HG03442 (cell line): ENCODE measurements at regions not wholly inside any gene's neighbourhood (a gene's known extent, or its start where the extent isn't known, plus 50 kb on each side); places are given as distances from the start of the nearest gene placed in this dataset.
A peak's percentile ranks its signal among the peaks of the same experiment; 100 is the strongest.
"Not testable (repeated sequence)": the region's sequence is repeated elsewhere in the genome, so short reads cannot be mapped to it uniquely, and the experiment has no call there.

Experiments used
- ATAC-seq: cut with Tn5 transposase; IDR thresholded peaks from one replicate; pipeline ENCODE4 v1.9.1; 2021; ENCODE audit warnings: mild to moderate bottlenecking, moderate library complexity; ENCODE audit not compliant: unreplicated experiment

DNA sequence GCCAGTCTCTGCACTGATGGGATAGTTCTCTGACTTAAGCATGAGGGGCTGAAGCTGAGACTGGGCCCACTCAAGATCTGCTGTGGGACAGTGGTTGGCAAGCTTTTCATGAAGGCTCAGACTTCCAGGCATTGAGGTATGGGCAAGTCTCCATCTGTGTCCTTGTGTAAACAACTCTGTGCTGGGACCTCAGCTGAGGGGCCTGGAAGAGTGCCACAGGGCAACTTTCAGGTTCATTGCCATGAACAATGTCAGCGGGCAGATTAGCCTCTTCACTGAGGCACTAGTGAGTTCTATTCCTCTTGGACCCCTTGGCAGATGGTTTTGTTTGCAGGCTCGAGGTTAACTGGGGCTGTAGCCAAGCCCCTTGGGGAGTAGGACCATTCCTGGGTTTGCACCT is 127.1 kb downstream of the MRPS30 start:
- ATAC-seq, result no peak

- no peak for ATAC-seq
Observed at GRCh38 chr5:44942524-44943001, 133.8 kb downstream of the MRPS30 start.

DNA sequence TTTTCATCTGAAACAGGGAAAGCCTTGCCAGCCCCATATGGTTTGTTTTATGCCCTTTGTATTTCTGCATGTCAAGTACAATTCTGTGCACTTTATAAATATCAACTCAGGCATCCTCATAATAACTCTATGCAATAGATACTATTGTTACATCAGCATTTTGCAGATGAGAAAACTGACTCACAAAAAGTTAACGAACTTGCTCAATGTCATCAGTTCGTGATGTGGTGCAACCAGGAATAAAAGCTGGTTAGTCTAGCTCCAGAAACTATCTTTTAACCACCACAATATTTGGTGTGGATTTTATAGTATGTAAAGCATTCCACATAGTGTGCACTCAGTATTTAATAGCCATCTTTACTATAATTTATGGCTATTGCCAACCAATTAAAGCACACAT is 134.9 kb downstream of the MRPS30 start:
- no peak for ATAC-seq

DNA sequence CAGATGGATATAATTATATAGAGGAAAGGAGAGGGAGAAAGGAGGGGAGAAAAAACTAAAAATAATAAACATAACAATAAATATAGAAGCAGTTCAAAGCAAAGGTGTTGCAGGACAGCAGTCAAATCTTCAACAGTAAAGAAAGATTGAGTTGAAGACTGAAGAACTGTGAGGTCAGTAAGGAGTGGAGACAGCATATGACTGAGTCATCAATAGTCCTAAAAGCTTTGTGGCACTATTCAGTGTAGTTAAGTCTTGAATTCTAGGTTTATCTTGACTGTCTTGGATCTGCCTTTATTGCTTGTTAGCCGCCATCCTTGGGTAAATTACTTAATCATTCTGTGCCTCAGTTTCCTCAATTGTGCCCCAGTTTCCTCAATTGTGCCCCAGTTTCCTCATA is 137.0 kb downstream of the MRPS30 start:
- ATAC-seq, result no peak

DNA sequence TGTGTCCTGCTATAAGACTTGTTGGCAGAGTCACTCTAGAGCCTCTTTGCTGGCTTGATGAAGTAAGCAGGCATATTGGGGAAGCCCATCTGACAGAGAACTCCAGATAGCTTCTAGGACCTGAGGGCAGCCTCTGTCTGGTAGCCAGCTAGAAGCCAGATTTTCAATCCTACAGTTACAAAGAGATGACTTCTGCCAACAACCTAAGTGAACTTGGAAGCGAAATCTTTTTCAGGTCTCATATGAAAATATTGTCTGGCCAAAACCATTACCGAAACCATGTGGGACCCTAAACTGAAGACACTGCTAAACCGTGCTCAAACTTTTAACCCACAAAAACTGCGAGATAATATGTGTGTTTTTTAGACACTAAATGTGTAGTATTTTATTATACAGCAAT is 140.9 kb downstream of the MRPS30 start:
- no peak for ATAC-seq

DNA sequence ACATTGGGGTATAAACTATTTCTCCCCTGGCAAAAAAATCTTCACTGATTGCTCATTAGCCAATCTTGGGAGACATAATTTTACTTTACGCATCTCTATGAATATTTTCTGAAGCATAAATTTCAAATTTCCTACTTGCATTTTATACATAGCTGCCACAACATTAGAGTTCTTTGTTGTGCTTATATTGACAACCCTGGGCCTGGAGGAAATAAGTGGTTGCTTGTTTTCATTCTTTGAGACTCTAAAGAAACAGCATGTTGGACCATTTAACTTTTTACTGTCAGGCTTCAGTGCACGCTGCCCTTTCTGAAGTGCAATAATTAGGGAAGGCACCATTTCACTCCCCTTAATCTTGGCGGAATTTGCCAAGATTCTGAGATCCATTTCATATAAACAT is 142.6 kb downstream of the MRPS30 start:
- no peak for ATAC-seq

- ATAC-seq, result peak; percentile 78
Observed at GRCh38 chr5:44952376-44952775, 143.6 kb downstream of the MRPS30 start.

DNA sequence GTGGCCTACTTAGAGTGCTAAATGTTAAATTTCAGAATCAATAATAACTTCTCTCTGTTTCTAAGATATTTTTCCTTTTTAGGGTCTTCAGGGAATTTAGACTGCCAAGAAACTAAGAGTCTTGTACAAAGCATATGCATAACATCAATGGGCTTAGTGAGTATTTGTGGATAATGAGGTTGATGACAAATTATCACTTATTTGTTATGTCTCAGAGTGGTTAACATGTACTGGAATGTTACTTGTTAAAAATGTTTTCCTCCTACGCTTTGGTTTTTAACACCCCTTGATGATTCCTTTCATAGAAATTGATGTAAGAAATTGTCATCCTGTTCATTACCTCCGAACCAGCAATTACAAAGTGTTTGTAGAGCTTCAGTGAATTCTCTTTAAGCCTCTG is 144.3 kb downstream of the MRPS30 start:
- ATAC-seq, result no peak

DNA sequence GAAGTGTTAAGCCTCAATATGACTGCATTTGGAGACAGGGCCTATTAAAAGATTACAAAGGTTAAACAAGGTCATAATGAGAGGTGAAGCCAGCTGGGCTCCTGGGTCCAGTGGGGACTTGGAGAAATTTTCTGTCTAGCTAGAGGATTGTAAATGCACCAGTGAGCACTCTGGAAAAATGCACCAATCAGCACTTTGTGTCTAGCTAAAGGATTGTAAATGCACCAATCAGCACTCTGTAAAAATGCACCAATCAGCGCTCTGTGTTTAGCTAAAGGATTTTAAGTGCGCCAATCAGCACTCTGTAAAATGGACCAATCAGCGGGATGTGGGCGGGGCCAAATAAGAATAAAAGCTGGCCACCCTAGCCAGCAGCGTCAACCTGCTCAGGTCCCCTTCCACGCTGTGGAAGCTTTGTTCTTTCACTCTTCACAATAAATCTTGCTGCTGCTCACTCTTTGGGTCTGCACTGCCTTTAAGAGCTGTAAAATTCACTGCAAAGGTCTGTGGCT is 150.3 kb downstream of the MRPS30 start:
- ATAC-seq, result not testable (repeated sequence)

DNA sequence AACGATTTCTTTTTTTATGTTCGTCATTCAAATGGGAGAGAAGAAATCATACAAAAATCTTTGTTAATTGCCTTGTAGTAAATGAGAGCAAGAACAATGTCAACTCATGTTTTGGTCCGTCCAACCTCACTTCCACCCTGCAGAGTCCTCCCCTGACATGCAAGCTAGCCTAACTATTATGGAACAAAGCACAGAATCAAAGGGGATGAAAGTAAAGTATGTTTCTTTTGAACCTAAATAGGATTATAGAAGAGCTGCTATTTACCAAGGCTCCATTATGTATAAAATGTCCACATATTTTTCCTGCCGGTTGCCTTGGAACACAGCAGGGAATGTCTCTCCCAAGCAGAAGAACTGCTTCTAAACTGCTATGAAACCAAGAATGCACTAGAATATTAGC is 161.1 kb downstream of the MRPS30 start:
- ATAC-seq, result no peak

DNA sequence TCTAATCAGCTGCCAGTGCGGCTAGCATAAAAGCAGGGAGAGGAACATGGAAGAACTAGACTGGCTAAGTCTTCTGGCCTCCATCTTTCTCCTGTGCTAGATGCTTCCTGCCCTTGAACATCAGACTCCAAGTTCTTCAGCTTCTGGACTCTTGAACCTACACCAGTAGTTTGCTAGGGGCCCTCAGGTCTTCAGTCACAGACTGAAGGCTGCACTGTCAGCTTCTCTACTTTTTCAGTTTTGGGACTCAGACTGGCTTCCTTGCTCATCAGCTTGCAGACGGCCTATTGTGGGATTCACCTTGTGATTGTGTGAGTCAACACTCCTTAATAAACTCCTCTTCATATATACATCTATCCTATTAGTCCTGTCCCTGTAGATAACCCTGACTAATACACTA is 162.2 kb downstream of the MRPS30 start:
- ATAC-seq, result not testable (repeated sequence)

- no peak for ATAC-seq
Observed at GRCh38 chr5:44974813-44975212, 166.1 kb downstream of the MRPS30 start.

- ATAC-seq, result no peak
Observed at GRCh38 chr5:44981708-44982107, 173.0 kb downstream of the MRPS30 start.

DNA sequence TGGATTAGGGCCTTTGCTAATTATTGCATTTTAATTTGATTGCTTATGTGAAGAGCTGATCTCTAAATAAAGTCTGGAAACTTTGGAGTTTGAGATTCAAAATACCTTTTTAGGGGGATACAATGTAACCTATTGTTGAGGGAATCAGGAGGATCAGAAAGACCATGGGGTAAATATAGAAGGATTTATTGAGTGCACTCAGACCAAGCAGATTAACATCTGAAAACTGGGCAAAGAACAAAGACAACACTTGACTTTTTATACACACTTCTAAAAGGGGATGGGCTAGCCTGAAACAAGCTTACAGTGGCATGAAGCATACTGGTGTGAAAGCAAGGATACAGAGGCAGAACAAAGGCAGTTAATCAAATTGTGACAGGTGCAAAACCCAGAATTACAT is 174.3 kb downstream of the MRPS30 start:
- no peak for ATAC-seq

DNA sequence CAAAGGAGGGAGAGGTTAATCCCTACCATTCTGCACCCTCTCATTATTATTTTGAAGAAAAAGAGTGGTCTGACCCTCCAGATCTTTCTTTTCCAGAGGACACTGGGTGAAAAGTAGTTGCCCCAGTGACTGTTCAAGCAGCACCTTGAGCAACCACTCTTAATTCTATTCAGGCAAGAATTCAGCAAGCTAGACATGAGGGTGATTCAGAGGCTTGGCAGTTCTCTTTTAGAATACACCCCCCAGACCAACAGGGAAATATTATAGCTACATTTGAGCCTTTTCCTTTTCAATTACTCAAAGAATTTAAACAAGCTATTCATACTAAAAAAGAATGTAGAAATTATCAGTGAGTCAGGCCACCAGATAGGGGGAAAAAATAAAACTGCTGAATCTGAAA is 178.3 kb downstream of the MRPS30 start:
- no peak for ATAC-seq

DNA sequence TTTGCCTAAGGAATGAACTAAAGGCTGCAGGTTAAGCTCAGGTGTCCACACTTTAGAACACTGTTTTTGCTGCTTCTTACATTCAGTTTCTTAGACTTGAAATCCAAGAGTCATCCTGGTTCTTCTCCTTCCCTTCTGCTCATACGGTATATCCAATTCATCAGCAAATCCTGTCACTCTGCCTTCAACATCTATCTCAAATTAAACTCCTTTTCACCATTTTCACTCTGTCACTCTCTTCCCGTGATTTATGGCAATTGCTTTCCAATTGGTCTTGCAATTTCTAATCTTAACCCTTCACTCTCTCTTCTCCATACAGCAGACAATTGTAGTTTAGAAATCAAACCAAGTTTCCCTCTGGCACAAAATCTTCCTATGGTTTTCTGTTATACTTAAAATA is 182.9 kb downstream of the MRPS30 start:
- no peak for ATAC-seq

- ATAC-seq, result no peak
Observed at GRCh38 chr5:44993286-44993685, 184.5 kb downstream of the MRPS30 start.

DNA sequence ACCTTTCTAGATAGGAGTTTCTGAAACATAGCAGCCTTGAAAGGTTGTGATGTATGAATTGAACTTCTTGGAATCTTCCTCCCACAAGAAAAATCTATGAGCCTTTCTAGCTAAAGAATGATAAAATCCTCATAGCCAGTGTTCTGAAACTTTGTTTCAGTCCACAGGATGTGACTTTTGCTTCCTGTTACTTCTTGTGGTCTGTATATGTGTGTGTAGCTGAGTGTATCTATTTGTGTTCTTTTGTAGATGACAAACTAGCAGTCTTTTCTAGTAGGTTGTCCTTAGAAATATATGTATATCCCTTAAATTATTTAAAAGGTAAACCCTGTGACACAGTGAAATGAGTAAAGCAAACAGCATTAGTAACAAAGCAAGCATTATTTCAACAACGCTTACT is 188.8 kb downstream of the MRPS30 start:
- no peak for ATAC-seq

DNA sequence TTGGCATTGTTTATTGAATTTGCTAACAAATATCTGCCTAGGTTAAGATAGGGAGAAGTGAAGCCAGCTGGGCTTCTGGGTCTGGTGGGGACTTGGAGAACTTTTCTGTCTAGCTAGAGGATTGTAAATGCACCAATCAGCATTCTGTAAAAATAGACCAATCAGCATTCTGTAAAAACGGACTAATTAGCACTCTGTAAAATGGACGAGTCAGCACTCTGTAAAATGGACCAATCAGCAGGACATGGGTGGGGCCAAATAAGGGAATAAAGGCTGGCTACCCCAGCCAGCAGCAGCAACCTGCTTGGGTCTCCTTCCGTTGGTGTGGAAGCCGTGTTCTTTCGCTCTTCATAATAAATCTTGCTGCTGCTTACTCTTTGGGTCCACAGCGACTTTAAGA is 198.4 kb downstream of the MRPS30 start:
- not testable (repeated sequence) for ATAC-seq

DNA sequence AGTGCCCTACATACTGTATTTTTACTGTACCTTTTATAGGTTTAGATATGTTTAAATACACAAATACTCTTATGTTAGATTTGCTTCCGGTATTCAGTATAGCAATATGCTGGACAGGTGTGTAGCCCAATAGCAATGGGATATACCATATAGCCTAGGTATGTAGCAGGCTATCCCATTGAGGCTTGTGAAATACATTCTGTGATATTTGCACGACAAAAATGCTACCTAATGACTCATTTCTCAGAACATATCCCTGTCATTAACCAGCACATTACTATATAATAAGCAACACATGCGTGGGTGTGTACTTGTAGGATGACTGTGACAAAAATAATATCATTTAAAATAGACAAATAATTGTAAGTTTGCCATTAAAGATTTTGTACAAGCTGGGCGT is 208.8 kb downstream of the MRPS30 start:
- no peak for ATAC-seq

GRCh38 chr5:45029553-45029952 is 220.8 kb downstream of the MRPS30 start:
- no peak for ATAC-seq

DNA sequence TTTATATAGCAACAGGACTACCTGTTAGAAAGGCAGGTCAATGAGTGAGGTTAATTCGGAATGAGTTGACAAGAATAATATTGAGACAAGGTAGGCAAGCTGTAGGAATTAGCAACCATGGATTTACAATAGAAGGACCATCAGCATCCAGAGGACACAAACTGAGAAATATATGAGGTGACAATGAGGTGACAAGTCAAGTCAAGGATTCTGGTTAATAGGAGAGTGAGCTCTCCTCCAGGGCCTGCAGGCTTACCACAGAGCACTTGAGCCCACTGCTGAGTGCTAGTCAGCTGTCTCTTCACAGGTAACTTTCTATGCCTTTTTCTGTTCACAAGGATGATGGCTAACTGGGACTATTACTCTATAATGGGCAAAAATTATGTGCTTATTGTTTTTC is 227.2 kb downstream of the MRPS30 start:
- ATAC-seq, result no peak

DNA sequence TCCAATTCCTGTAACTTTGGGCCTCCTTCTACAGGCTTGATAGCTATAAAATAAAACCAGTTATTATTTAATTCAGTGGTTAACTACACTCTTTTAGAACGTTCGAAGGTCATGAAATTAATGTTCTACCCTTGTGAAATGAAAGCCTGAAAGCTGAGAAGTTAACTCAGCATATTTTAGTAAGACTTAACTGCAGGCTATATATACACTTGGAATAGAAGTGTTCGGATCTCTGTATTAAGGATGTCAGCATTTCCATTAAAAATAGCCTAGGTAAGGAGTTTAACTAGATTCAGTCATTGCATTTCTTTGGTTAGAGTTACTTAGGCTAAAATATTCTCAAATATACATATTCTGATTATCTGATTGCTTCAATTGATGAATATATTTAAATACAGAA is 229.2 kb downstream of the MRPS30 start:
- ATAC-seq, result no peak
